Thoracic aorta (tissue), 2 donors: ENCODE measurements at regions not wholly inside any gene's neighbourhood (a gene's known extent, or its start where the extent isn't known, plus 50 kb on each side); places are given as distances from the start of the nearest gene placed in this dataset.

Source experiments
- ATAC-seq: fragments of 150-250 bp; one replicate; pipeline ENCODE4 v1.8.0; 2017; ENCODE audit warnings: low read depth; ENCODE audit not compliant: insufficient number of reproducible peaks, low FRiP score
- DNase-seq: peaks from one replicate; pipeline ENCODE4 v3.0.0-alpha.2; 2020; ENCODE audit warnings: low spot score
- H3K27ac ChIP-seq, 2 donors: fragments of 200-600 bp; sonication (generic); 1 replicate in 1 of 2; 2 replicates in 1 of 2; pipeline ENCODE4 v1.5.1; 2016; ENCODE audit warnings: mild to moderate bottlenecking in 2 of 2, moderate library complexity in 2 of 2
- H3K27me3 ChIP-seq: fragments of 200-600 bp; sonication (generic); replicated peaks from 2 replicates; pipeline ENCODE4 v1.6.0; 2016; ENCODE audit warnings: mild to moderate bottlenecking; ENCODE audit not compliant: insufficient read depth
- H3K36me3 ChIP-seq: fragments of 200-600 bp; sonication (generic); one replicate; pipeline ENCODE4 v1.5.1; 2016
- H3K4me1 ChIP-seq, 2 donors: fragments of 200-600 bp; sonication (generic); 1 replicate in 1 of 2; 2 replicates in 1 of 2; pipeline versions ENCODE4 v1.5.1 to v1.6.0; 2016; ENCODE audit warnings: low read depth in 2 of 2, mild to moderate bottlenecking in 1 of 2; ENCODE audit not compliant: control insufficient read depth in 1 of 2
- H3K4me3 ChIP-seq: fragments of 200-600 bp; sonication (generic); 2 replicates; pipeline ENCODE4 v1.5.1; 2016; ENCODE audit warnings: mild to moderate bottlenecking
- H3K9me3 ChIP-seq: fragments of 200-600 bp; sonication (generic); 2 replicates; pipeline ENCODE4 v1.5.1; 2016
- CTCF ChIP-seq: fragments of 200-600 bp; sonication (generic); IDR thresholded peaks from one replicate; pipeline ENCODE4 v1.5.1; 2019; ENCODE audit warnings: antibody characterized with exemption

GRCh38 chr1:239700667-239701066, 314.3 kb downstream of the CHRM3 start:
- no peaks in the 10 kb centered on the region for H3K36me3 ChIP-seq
- ATAC-seq (no peak), DNase-seq (no peak)
- H3K27me3 ChIP-seq: no peaks in the 10 kb centered on the region
- no peak overlapping the region for H3K27ac ChIP-seq
- H3K4me3 ChIP-seq: no peak overlapping the region
- no peaks in the 10 kb centered on the region for H3K9me3 ChIP-seq
- H3K4me1 ChIP-seq: no peaks in the 10 kb centered on the region
- TF ChIP-seq CTCF: no peak

- Histone ChIP-seq H3K4me1 (no peaks in the 10 kb centered on the region), H3K36me3 (no peaks in the 10 kb centered on the region), H3K4me3 (no peak overlapping the region), H3K27me3 (no peaks in the 10 kb centered on the region), H3K27ac (no peak overlapping the region), H3K9me3 (no peaks in the 10 kb centered on the region)
- ATAC-seq (no peak), DNase-seq (no peak)
- no peak for TF ChIP-seq CTCF
These were observed 316.7 kb downstream of the CHRM3 start for GRCh38 chr1:239703075-239703474.

- ATAC-seq: no peak
- no peak overlapping the region for H3K4me3 ChIP-seq
These were observed 320.0 kb downstream of the CHRM3 start for GRCh38 chr1:239706245-239706892.

GRCh38 chr1:239707615-239708014, 321.2 kb downstream of the CHRM3 start:
- no peak overlapping the region for H3K4me3 ChIP-seq
- H3K27ac ChIP-seq: no peak overlapping the region
- H3K4me1 ChIP-seq: no peaks in the 10 kb centered on the region
- H3K36me3 ChIP-seq: no peaks in the 10 kb centered on the region
- DNase-seq (no peak), ATAC-seq (no peak)
- TF ChIP-seq CTCF: no peak
- no peaks in the 10 kb centered on the region for H3K27me3 ChIP-seq
- H3K9me3 ChIP-seq: no peaks in the 10 kb centered on the region

More at GRCh38 chr1:239706245-239706892, 320.0 kb downstream of the CHRM3 start:
- Histone ChIP-seq H3K27me3 (no peaks in the 10 kb centered on the region), H3K27ac (no peak overlapping the region), H3K4me1 (no peaks in the 10 kb centered on the region), H3K9me3 (no peaks in the 10 kb centered on the region), H3K36me3 (no peaks in the 10 kb centered on the region)
- TF ChIP-seq CTCF: no peak
- no peak for DNase-seq

- TF ChIP-seq CTCF: no peak
- no peak overlapping the region for H3K27ac ChIP-seq
These were observed 322.3 kb downstream of the CHRM3 start for GRCh38 chr1:239708622-239709021.

More at GRCh38 chr1:239708622-239709021, 322.3 kb downstream of the CHRM3 start:
- Histone ChIP-seq H3K36me3 (no peaks in the 10 kb centered on the region), H3K27me3 (no peaks in the 10 kb centered on the region), H3K4me3 (no peak overlapping the region), H3K9me3 (no peaks in the 10 kb centered on the region), H3K4me1 (no peaks in the 10 kb centered on the region)
- ATAC-seq: no peak
- no peak for DNase-seq
